ENCODE measurements at regions not wholly inside any gene's neighbourhood (a gene's known extent, or its start where the extent isn't known, plus 50 kb on each side); places are given as distances from the start of the nearest gene placed in this dataset.

DNA sequence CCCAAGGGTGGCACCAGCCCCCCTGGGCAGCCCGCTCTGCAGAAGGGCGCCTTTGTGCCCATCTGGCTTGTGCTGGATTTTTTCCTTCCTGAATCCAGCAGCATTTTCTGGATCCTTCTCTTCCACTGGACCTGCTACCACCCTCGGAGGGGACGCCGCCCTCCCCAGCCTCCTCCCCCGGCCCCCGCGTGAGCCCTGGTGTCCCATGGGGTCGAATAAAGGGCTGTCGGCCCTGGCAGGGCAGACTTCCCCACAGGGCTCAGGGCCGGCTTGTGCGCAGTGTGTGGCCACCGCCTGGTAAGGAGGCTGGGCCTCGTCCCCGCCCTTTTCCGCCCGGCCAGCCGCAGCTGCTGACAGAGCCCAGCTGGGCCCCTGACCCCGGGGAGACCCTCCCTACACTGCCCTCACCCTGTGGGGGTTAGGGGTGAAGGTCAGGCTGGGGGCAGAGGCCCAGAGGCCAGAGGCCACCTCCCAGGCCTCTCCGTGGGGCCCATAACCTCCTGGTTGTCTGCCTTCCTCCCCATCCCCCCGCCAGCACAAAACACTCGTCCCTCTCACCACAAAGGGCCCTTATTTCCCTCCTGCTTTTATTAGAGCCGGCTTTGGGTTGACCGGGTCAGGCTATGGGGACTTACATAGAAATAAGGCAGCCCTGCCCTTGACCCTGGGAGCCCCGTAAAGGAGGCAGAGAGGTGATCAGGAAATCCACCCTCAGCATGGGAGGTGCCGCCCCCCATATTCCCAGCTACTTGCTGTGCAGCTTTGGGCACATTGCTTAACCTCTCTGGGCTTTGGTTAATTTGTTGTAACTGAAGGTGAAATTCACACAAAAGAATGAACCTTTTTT, 179.3 kb upstream of the CIBAR2 start:
- DNase-seq (ENCODE audit: low read depth in 2 of 2): no peak

DNA sequence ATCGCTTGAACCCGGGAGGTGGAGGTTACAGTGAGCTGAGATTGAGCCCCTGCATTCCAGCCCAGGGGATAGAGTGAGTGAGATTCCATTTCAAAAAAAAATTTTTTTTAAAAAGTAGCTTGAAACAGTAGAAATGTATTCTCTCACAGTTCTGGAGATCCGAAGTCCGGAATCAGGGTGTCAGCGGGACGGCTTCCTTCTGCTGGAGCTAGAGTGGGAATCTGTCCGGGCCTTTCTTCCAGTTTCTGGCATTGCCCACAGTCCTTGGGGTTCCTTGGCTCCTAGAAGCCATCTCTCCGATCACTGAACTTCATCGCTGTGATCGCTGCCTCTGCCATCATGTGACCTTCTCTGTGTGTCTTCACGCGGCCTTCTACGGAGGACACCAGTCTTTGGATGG, 181.2 kb upstream of the CIBAR2 start:
- no peak for DNase-seq (ENCODE audit: low read depth in 2 of 2)

DNA sequence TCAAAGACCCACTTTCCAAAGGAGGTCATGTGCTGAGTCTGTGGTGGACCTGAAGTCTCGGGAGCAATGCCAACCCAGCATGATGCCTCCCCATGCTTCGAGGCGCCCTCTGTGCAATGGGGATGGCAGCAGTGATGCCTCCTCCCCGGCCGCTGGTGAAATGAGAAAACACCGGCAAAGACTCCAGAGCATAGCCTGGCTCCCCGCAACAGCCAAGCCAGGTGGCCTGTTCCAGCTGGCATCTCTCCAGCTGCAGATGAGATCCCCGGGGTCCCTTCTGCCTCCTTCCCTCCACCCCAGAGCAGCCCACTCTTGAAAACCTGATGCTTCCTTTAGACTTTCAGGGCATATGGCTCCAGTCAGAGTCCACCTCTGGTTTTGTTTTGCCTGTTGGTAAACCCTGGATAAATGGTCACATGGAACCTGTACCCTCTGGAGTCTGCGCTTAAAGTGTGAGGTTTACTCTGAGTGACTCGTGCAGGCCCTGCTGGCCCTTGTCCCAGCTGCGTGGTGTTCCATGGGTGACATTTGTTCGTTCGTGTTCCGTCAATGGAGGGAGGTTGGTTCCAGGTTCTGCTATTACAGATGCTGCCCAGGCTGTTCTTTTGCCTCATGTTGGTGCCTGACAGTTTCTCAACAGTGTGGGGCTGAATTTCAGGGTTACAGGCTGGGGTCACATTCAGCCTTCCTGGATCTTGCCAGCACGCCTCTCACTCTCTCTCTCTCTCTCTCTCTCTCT, 181.8 kb upstream of the CIBAR2 start:
- no peak for DNase-seq (ENCODE audit: low read depth in 2 of 2)

DNA sequence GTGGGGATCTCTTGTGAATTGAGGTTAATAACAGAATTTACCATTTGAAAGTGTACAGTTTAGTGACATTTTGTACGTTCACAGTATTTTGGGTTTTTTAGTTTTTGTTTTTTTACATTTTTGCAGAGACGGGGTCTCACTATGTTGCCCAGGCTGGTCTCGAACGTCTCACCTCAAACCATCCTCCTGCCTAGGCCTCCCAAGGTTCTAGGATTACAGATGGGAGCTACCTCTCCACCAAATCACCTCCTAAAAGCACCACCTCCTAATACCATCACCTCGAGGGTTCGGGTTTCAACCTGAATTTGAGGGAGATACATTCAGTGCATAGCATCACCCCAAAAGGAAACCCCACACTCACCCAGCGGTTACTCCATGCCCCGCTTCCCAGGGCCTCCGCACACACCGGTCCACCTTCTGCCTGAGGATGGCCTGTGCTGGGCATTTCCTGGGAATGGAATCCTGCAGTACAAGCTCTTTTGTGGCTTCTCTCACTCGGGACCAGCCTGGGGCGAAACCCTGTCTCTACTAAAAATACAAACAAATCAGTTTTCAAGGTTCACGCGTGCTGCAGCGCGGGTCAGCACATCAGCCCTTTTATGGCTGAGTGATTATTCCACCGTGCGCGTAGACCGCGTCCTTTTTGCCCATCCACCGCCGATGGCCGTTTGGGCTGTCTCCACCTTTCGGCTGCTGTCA, 182.7 kb upstream of the CIBAR2 start:
- DNase-seq (ENCODE audit: low read depth in 2 of 2): no peak

GRCh38 chr16:85296859-85297660, 184.8 kb upstream of the CIBAR2 start:
- no peak for DNase-seq (ENCODE audit: low read depth in 2 of 2)

GRCh38 chr16:85297881-85298280, 185.6 kb upstream of the CIBAR2 start:
- no peak for DNase-seq (ENCODE audit: low read depth in 2 of 2)

GRCh38 chr16:85300406-85300968, 188.2 kb upstream of the CIBAR2 start:
- no peak for DNase-seq (ENCODE audit: low read depth in 2 of 2)

DNA sequence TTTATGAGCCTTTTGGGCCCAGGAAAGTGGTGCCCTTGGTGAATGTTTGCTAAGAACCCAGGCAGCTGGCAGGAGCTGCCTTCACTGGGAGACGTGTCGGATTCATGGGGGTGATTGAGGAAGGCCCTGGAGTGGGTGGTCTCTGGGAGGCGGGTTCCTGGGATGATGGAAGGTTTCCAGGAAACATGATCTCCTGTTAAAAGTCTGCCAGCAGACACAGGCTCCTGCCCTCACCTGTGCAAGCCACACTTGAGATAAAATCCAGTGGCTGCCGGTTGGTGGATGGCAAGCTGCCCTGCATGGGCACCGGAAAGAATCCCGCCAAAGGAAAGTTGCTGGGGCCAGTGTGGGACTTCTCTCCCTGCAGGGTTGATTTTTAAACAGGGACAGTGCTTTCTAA, 189.0 kb upstream of the CIBAR2 start:
- DNase-seq (ENCODE audit: low read depth in 2 of 2): no peak

GRCh38 chr16:85302018-85302847, 190.0 kb upstream of the CIBAR2 start:
- no peak for DNase-seq (ENCODE audit: low read depth in 2 of 2)

DNA sequence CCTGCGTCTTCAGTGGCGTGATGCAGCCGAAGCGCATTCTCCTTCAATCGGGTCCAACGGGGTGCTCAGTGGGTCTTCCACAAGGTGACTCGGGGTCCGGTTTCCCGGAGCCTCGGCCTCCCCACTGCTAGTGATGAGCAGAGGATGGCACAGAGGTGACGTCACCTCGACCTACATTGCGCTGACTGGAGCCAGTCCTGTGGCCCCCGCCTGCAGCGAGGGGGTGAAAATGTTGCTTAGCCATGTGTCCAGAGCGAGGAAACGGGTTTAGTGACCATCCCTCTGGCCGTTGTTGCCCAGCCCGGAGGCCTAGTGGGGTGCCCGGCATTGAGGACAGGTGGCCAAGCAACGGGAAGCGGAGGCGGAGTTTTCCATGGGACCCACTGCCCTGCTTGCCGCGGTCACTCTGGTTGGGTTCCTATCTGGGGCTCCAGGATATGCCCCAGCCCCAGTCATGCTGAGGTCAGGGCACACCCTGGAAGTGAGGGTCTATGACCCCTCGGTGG, 190.6 kb upstream of the CIBAR2 start:
- no peak for DNase-seq (ENCODE audit: low read depth in 2 of 2)

DNA sequence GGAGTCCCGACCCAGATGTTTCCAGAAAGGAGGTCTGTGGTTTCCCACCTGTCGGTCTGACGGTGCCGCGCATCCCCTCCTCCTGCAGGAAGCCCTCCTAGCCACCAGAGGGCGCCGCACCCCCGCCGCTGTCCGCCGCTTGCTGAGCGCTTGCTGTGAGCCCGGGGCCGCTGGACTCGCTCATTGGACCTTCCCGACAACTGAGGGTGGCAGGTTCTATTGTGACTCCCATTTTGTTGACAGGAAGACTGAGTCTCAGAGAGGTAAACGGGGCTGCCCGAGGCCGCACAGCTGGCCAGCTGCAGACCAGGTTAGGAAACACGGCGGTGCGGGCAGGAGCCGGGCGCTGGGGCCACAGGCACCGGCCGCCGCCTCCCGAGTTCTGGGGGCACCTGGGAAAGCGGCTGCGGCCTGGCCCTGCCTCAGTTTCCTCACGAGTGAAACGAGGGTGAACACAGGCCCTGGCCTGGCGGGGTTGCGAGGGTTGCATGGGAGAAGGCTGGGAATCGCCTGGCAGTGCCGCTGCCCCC, 191.1 kb upstream of the CIBAR2 start:
- no peak for DNase-seq (ENCODE audit: low read depth in 2 of 2)

DNA sequence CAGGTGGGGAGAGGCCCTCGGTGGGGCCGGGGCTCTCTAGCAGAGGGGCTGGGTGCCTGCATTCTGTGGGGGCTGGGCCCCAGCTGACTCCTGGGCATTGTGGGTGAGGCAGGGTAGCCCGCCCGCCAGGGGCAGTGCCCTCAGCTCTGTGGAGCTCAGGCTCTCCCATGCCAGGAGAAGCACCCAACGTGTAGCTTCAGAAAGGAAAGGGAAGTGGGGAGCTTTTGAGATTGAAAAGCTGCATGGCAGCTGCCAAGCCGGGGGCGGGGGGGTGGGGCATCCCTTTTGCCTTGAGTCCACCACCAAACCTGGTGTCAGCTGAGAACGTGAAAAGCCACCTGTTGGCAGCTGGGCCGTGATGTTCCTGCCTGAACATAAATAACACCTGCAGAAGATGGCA, 192.1 kb upstream of the CIBAR2 start:
- DNase-seq (ENCODE audit: low read depth in 2 of 2): no peak

- DNase-seq (ENCODE audit: low read depth in 2 of 2): no peak
These were observed 194.0 kb upstream of the CIBAR2 start for GRCh38 chr16:85306071-85306792.

- DNase-seq (ENCODE audit: low read depth in 2 of 2): no peak
These were observed 194.7 kb upstream of the CIBAR2 start for GRCh38 chr16:85306793-85307551.

DNA sequence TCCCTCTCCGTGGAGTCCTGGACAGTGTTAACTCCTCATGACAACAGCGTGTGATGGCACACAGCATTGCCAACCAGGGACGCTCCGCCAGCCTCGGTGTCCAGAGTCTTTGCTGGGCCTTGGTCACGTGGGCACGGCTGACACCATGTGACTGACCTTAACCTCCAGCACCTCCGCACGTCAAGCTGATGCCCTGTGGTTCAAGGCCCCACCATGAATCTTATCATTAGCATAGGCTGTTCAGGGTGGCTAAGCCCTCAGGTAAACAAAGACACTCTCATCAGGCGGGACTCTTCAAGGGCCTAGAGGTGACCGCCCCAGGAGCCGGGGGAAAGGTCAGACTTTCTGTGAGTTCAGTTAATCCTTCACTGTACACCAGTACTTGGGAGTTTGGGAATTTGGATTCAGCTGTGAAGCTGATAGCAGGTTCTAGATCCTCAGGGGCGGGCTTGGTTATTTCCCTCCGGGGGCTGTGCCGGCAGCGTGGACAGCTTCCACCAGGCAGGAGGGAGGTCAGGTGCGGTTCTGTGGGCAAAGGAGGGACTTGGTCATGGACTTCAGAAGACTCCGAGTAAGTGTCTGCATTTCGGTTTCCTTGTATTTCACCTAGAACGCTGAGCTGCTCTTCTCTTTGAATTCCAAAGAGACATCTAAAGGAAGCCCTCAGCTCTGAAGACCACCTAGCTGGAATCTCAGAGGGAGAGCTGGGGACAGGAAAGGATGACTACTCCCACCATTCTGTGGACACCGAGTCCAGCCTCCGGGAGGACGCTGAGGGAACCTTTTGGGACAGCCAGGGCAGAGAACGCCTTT, 195.5 kb upstream of the CIBAR2 start:
- no peak for DNase-seq (ENCODE audit: low read depth in 2 of 2)

DNA sequence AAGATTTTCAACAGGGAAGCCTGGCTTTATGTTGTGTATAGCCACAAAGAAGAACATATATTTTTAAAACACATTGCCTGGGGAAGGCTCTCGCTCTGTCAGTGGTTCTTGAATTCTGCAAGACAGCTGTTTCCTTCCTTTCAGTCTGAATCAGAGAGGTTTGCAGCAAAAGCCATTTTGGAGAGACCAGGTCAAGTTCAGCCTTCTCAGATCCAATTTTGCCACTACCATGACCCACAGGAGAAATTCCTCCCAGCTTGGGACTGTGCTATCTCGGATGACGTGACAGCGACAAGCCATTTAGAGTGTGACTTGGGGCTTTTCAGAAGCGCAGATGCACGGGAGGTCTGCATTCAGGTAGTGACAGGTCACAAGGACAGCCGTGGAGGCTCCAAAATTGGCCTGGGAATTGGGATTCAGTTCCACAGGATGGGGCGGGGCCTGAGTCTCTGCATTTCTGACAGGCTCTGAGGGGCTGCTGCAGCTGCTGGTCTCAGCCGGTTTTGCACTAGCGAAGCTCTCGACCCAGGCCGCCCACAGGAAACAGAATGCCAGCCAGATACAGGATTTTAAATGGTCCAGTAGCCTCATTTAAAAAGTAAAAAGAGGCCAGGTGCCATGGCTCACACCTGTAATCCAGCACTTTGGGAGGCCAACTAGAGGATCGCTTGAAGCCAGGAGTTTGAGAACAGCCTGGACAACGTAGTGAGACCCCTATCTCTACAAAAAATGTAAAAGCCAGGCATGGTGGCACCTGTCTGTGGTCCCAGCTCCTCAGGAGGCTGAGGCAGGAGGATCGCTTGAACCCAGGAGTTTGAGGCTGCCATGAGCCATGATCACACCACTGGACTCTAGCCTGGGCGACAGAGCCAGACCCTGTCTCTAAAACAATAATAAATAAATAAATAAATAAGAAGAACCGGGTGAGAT, 196.6 kb upstream of the CIBAR2 start:
- DNase-seq (ENCODE audit: low read depth in 2 of 2): no peak

Measured in fibroblast of skin of left biceps (primary cell).